ENCODE measurements at regions not wholly inside any gene's neighbourhood (a gene's known extent, or its start where the extent isn't known, plus 50 kb on each side); places are given as distances from the start of the nearest gene placed in this dataset.
"Not testable (repeated sequence)": the region's sequence is repeated elsewhere in the genome, so short reads cannot be mapped to it uniquely, and the experiment has no call there.

DNA sequence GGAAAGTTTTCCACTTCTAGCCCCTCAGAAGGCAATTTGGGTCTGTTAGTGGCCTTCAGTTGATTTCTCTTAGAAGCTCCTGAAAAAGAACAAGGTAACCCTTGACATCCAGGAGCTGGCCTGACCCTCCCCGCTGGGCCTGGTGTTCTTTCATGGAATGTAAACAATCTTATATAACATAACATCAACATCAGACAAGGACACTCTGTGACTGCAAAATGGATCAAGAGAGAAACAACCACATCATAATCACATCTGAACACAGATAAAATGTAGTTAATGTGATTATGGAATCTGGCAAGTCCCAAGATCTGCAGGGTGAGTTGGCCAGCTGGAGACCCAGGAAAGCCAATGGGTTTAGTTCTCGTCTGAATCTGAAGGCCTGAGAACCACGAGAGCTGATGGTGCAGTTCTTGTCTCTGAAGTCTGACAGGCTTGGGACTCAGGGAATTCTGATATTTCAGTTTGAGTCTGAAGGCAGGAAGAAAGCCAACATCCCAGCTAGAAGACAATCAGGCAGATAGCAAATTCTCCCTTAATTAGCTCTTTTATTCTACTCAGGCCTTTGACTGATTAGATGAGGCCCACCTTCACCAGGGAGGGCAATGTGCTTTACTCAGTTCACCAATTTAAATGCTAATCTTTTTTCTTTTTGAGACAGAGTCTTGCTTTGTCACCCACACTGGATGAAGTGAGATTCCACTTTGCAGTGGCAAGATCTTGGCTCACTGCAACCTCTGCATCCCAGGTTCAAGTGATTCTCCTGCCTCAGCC lies 91.4 kb upstream of the NAMPT start:
- peaks cover 0 to 2% (median 0%) of the 10 kb centered on the region in 3 donors for H3K27me3 Mint-ChIP-seq (ENCODE audit: low read depth in 3 of 3)
- no peak overlapping the region for H3K4me3 Mint-ChIP-seq
- H3K4me1 Mint-ChIP-seq = no peaks in the 10 kb centered on the region
- no peaks in the 10 kb centered on the region for H3K9me3 Mint-ChIP-seq
- no peak for DNase-seq
- H3K27ac Mint-ChIP-seq = no peak overlapping the region
- H3K36me3 Mint-ChIP-seq = no peaks in the 10 kb centered on the region

DNA sequence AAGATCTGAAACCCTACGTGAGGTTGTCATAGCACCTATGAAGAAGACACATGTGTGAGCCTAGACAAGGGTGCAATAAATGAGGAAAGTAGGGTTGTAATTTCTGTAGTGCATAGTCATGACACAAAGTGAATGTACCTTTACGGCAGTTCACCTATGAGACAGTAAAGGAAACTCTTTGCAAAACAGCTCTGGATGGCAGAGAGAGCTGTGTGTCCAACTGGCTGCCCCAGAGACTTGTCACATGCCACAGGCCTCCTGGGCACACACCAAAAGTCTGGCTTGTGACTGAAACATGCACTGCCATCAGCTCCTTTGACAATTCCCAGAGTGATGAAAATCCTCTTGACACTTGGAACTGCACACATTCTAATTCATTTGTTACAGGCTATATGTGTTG lies 90.7 kb upstream of the NAMPT start:
- DNase-seq = no peak
- Mint-ChIP-seq H3K27ac (no peak overlapping the region), H3K27me3 (ENCODE audit: low read depth in 3 of 3) (peaks cover 0 to 2% (median under 1%) of the 10 kb centered on the region in 3 donors), H3K36me3 (no peaks in the 10 kb centered on the region), H3K9me3 (no peaks in the 10 kb centered on the region), H3K4me3 (no peak overlapping the region), H3K4me1 (no peaks in the 10 kb centered on the region)

GRCh38 chr7:106374437-106374836 lies 89.7 kb upstream of the NAMPT start:
- no peak overlapping the region for H3K4me3 Mint-ChIP-seq
- no peaks in the 10 kb centered on the region for H3K4me1 Mint-ChIP-seq
- no peak for DNase-seq
- H3K9me3 Mint-ChIP-seq = no peaks in the 10 kb centered on the region
- H3K27ac Mint-ChIP-seq = no peak overlapping the region
- peaks cover 0 to 2% (median 2%) of the 10 kb centered on the region in 3 donors for H3K27me3 Mint-ChIP-seq (ENCODE audit: low read depth in 3 of 3)
- no peaks in the 10 kb centered on the region for H3K36me3 Mint-ChIP-seq

- DNase-seq = no peak
- no peak overlapping the region for H3K4me3 Mint-ChIP-seq
Measured at GRCh38 chr7:106372595-106373318, 88.0 kb upstream of the NAMPT start.

GRCh38 chr7:106372126-106372525 lies 87.3 kb upstream of the NAMPT start:
- H3K36me3 Mint-ChIP-seq = no peaks in the 10 kb centered on the region
- no peak overlapping the region for H3K27ac Mint-ChIP-seq
- no peaks in the 10 kb centered on the region for H3K4me1 Mint-ChIP-seq
- H3K4me3 Mint-ChIP-seq = no peak overlapping the region
- H3K9me3 Mint-ChIP-seq = no peaks in the 10 kb centered on the region
- no peak for DNase-seq
- H3K27me3 Mint-ChIP-seq (ENCODE audit: low read depth in 3 of 3) = peaks cover 0 to 2% (median 0%) of the 10 kb centered on the region in 3 donors

More at GRCh38 chr7:106372595-106373318, 88.0 kb upstream of the NAMPT start:
- Mint-ChIP-seq H3K4me1 (no peaks in the 10 kb centered on the region), H3K27ac (no peak overlapping the region), H3K27me3 (ENCODE audit: low read depth in 3 of 3) (peaks cover 0 to 2% (median 0%) of the 10 kb centered on the region in 3 donors), H3K9me3 (no peaks in the 10 kb centered on the region), H3K36me3 (no peaks in the 10 kb centered on the region)

DNA sequence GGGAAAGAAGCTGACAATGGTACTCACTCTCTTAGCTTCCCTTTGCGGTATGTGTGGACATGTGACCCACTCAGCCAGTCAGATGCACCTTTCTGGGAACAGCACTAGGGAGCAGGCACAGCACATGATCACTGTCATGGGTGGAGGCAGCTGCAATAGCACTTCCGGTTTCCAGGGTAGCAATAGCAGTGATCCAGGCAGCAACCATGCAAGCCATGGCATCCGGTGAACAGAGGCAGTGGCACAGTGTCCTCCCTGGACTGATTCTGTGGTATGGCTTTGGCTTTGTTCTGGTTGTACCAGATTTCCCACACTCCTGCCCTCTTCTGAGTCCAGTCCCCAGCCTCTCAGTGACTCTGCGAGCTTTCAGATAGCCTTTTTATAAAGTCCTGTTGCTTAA lies 86.8 kb upstream of the NAMPT start:
- H3K27ac Mint-ChIP-seq = no peak overlapping the region
- DNase-seq = no peak
- H3K27me3 Mint-ChIP-seq (ENCODE audit: low read depth in 3 of 3) = peaks cover 0 to 2% (median 0%) of the 10 kb centered on the region in 3 donors
- no peaks in the 10 kb centered on the region for H3K9me3 Mint-ChIP-seq
- no peaks in the 10 kb centered on the region for H3K36me3 Mint-ChIP-seq
- H3K4me3 Mint-ChIP-seq = no peak overlapping the region
- H3K4me1 Mint-ChIP-seq = no peaks in the 10 kb centered on the region

GRCh38 chr7:106370542-106370941 lies 85.8 kb upstream of the NAMPT start:
- no peaks in the 10 kb centered on the region for H3K4me1 Mint-ChIP-seq
- no peak for DNase-seq
- no peaks in the 10 kb centered on the region for H3K9me3 Mint-ChIP-seq
- peak overlapping the region in 1 of 6 donors; percentile 21 for H3K27ac Mint-ChIP-seq
- peaks cover 0 to 2% (median 0%) of the 10 kb centered on the region in 3 donors for H3K27me3 Mint-ChIP-seq (ENCODE audit: low read depth in 3 of 3)
- H3K36me3 Mint-ChIP-seq = no peaks in the 10 kb centered on the region
- H3K4me3 Mint-ChIP-seq = no peak overlapping the region

DNA sequence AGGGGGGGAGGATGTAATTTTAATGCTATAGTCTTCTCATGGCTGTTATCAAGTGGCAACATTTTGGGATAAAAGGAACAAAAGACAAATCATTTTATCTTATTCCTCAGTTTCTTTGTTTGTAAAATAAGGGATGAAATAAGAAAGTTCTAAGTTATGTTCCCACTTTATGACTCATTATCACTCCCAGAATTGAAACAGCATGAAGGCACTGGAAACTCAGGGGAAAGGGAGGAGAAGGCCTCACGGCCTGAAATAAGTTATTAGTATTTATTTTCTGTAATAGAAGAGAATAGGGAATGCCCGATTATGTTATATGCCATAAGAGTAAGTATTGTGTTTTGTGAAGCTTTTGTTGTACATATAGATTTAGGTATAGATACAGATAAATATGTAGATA lies 85.0 kb upstream of the NAMPT start:
- Mint-ChIP-seq H3K4me3 (no peak overlapping the region), H3K27ac (no peak overlapping the region), H3K4me1 (no peaks in the 10 kb centered on the region), H3K27me3 (ENCODE audit: low read depth in 3 of 3) (peaks cover 0 to 2% (median 0%) of the 10 kb centered on the region in 3 donors), H3K36me3 (no peaks in the 10 kb centered on the region), H3K9me3 (no peaks in the 10 kb centered on the region)
- no peak for DNase-seq

GRCh38 chr7:106369352-106369751 lies 84.6 kb upstream of the NAMPT start:
- no peaks in the 10 kb centered on the region for H3K9me3 Mint-ChIP-seq
- H3K4me1 Mint-ChIP-seq = no peaks in the 10 kb centered on the region
- H3K27me3 Mint-ChIP-seq (ENCODE audit: low read depth in 3 of 3) = peaks cover 0 to 2% (median 0%) of the 10 kb centered on the region in 3 donors
- DNase-seq = no peak
- H3K4me3 Mint-ChIP-seq = no peak overlapping the region
- no peak overlapping the region for H3K27ac Mint-ChIP-seq
- H3K36me3 Mint-ChIP-seq = no peaks in the 10 kb centered on the region

DNA sequence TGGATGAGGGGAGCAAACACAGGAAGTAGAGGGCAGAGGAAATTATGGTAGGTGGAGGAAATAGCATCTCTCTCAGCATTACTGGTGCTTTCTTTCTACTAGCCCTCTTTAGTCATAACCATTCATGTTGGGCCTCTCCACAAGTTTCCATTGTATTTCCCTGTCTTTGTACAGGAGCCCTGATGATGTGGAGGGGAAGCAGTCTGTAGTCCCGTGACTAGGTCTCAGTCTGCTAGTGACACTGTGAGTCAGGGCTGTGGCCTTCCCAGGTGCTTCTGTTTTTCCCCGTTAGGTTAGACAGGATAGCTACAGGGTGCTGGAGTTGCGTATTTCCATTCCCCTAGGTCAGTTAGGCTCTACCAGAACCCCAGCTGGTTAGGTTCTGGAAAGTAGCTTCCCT lies 82.9 kb upstream of the NAMPT start:
- no peak for DNase-seq
- no peaks in the 10 kb centered on the region for H3K4me1 Mint-ChIP-seq
- no peak overlapping the region for H3K27ac Mint-ChIP-seq
- H3K36me3 Mint-ChIP-seq = no peaks in the 10 kb centered on the region
- no peak overlapping the region for H3K4me3 Mint-ChIP-seq
- peaks cover 0 to 2% (median 2%) of the 10 kb centered on the region in 3 donors for H3K27me3 Mint-ChIP-seq (ENCODE audit: low read depth in 3 of 3)
- no peaks in the 10 kb centered on the region for H3K9me3 Mint-ChIP-seq

- DNase-seq = no peak
- no peak overlapping the region for H3K27ac Mint-ChIP-seq
Measured at GRCh38 chr7:106367018-106367420, 82.2 kb upstream of the NAMPT start.

DNA sequence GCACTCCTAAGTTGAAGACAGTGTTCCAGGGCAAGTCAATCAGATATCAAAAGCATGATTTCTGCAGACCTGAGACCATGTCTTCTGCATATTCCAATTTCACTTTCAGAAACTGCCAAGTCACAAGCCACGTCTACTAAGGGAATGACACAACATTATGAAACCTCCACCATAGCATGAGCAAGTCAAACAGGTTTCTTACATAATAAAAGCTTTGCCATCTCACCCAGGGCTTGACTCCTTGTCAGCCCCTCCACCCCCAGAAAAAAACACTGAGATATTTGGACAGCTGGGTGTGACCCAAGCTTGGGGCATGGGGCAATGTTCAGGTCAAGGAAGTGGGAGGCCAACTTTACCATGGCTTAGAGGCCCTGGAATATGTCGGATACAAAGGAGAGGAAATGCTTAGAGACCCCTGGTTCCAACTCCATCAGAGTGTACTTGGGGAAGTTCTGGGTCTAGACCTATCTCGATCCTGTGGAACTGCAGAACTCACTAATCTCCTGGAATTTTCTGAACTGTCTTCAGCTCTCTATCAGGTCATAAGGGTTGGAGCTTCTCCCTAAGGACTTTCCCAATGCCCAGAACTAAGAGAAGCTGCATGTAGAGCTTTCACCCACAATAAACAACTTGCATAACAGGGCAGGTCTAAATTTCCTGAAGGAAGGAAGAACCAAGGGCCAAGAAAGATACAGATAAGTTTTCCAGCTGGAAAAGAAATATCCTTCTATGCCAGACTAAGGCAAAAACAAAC lies 80.6 kb upstream of the NAMPT start:
- no peaks in the 10 kb centered on the region for H3K36me3 Mint-ChIP-seq
- no peaks in the 10 kb centered on the region for H3K4me1 Mint-ChIP-seq
- no peak for DNase-seq
- H3K27me3 Mint-ChIP-seq (ENCODE audit: low read depth in 3 of 3) = peaks cover under 1 to 11% (median 5%) of the 10 kb centered on the region in 3 donors
- no peak overlapping the region for H3K27ac Mint-ChIP-seq
- no peaks in the 10 kb centered on the region for H3K9me3 Mint-ChIP-seq
- H3K4me3 Mint-ChIP-seq = no peak overlapping the region

More at GRCh38 chr7:106367018-106367420, 82.2 kb upstream of the NAMPT start:
- Mint-ChIP-seq H3K4me3 (no peak overlapping the region), H3K36me3 (no peaks in the 10 kb centered on the region), H3K4me1 (no peaks in the 10 kb centered on the region), H3K27me3 (ENCODE audit: low read depth in 3 of 3) (peaks cover 0 to 2% (median 2%) of the 10 kb centered on the region in 3 donors), H3K9me3 (no peaks in the 10 kb centered on the region)

DNA sequence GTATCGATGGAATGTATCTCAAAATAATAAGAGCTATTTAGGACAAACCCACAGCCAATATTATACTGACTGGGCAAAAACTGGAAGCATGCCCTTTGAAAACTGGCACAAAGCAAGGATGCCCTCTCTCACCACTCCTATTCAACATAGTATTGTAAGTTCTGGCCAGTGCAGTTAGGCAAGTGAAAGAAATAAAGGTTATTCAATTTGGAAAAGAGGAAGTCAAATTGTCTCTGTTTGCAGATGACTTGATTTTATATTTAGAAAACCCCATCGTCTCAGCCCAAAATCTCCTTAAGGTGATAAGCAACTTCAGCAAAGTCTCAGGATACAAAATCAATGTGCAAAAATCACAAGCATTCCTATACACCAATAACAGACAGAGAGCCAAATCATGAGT lies 77.7 kb upstream of the NAMPT start:
- H3K9me3 Mint-ChIP-seq, H3K36me3 Mint-ChIP-seq, H3K4me1 Mint-ChIP-seq, H3K4me3 Mint-ChIP-seq, DNase-seq, H3K27ac Mint-ChIP-seq: not testable (repeated sequence)
- H3K27me3 Mint-ChIP-seq (ENCODE audit: low read depth in 3 of 3) = peaks cover 0 to 13% (median 5%) of the 10 kb centered on the region in 3 donors

DNA sequence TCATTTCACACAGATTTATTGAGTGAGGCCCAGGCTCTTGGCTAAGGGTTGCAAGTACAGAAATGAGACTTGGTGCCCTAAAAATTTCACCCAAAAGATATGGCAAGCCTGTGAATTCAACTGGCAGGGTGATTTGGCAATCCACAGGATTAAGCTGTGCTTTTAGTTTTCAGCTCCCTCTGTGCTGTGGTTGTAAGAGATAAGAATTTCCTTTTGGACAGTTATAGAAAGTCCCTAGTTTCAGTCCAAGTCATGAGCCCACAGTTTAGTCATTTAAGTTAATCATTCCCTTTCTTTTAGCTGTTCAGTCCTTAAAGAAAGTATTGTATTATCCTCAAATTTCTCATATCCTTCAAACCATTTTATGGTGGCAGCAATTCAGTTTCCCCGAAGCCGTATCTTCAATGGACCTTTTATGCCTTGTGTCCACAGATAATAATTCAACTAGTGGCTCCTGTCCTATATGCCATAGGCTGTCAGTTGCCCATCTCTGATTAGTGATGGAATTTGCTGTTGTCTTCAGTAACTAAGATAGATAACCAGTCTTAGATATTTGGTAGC lies 73.4 kb upstream of the NAMPT start:
- H3K4me1 Mint-ChIP-seq = no peaks in the 10 kb centered on the region
- peaks cover 2 to 15% (median 8%) of the 10 kb centered on the region in 3 donors for H3K27me3 Mint-ChIP-seq (ENCODE audit: low read depth in 3 of 3)
- peaks cover 0 to 4% (median 0%) of the 10 kb centered on the region in 6 donors for H3K9me3 Mint-ChIP-seq
- no peak overlapping the region for H3K27ac Mint-ChIP-seq
- H3K36me3 Mint-ChIP-seq = no peaks in the 10 kb centered on the region
- H3K4me3 Mint-ChIP-seq = no peak overlapping the region
- no peak for DNase-seq
